H9 (cell line): ENCODE measurements at regions not wholly inside any gene's neighbourhood (a gene's known extent, or its start where the extent isn't known, plus 50 kb on each side); places are given as distances from the start of the nearest gene placed in this dataset.
A peak's percentile ranks its signal among the peaks of the same experiment; 100 is the strongest.

ENCODE experiments used
- DNase-seq: peaks from one replicate; pipeline ENCODE4 v3.0.0-alpha.2; 2017
- H2AFZ ChIP-seq: one replicate; pipeline ENCODE4 v1.6.1; 2013; ENCODE audit warnings: mild to moderate bottlenecking, low read length, control low read depth, moderate library complexity
- H2AK5ac ChIP-seq: 2 replicates; pipeline ENCODE4 v1.6.1; 2013; ENCODE audit warnings: low read length, control low read depth, mixed read lengths; ENCODE audit not compliant: insufficient read length
- H2BK120ac ChIP-seq: one replicate; pipeline ENCODE4 v1.6.1; 2013; ENCODE audit warnings: low read depth, mild to moderate bottlenecking, low read length, control low read depth, inconsistent platforms; ENCODE audit not compliant: poor library complexity, severe bottlenecking
- H2BK12ac ChIP-seq: 2 replicates; pipeline ENCODE4 v1.6.1; 2013; ENCODE audit warnings: low read length, control low read depth, mixed read lengths, low read depth; ENCODE audit not compliant: insufficient read length
- H2BK15ac ChIP-seq: 2 replicates; pipeline ENCODE4 v1.6.1; 2013; ENCODE audit warnings: low read depth, low read length, control low read depth
- H2BK20ac ChIP-seq: one replicate; pipeline ENCODE4 v1.6.1; 2013; ENCODE audit warnings: low read depth, mild to moderate bottlenecking, low read length, control low read depth, inconsistent platforms; ENCODE audit not compliant: poor library complexity, severe bottlenecking
- H2BK5ac ChIP-seq: 2 replicates; pipeline ENCODE4 v1.6.1; 2013; ENCODE audit warnings: low read length, control low read depth, mixed read lengths; ENCODE audit not compliant: insufficient read length
- H3K14ac ChIP-seq: 2 replicates; pipeline ENCODE4 v1.6.1; 2013; ENCODE audit warnings: low read length, control low read depth; ENCODE audit not compliant: insufficient read depth
- H3K18ac ChIP-seq: 2 replicates; pipeline ENCODE4 v1.6.1; 2013; ENCODE audit warnings: low read depth, mild to moderate bottlenecking, mixed read lengths, low read length, control low read depth; ENCODE audit not compliant: insufficient read length
- H3K23ac ChIP-seq: 2 replicates; pipeline ENCODE4 v1.6.1; 2013; ENCODE audit warnings: low read length, control low read depth, mixed read lengths, low read depth; ENCODE audit not compliant: insufficient read length
- H3K23me2 ChIP-seq: 2 replicates; pipeline ENCODE4 v1.6.1; 2013; ENCODE audit warnings: low read depth, mild to moderate bottlenecking, mixed read lengths, low read length, control low read depth; ENCODE audit not compliant: insufficient read length, poor library complexity, severe bottlenecking
- H3K27ac ChIP-seq: 2 replicates; pipeline ENCODE4 v1.5.1; 2013; ENCODE audit warnings: low read length, control low read depth, mixed read lengths, low read depth; ENCODE audit not compliant: insufficient read length
- H3K27me3 ChIP-seq: 2 replicates; pipeline ENCODE4 v1.6.1; 2013; ENCODE audit warnings: low read length, control low read depth, inconsistent platforms; ENCODE audit not compliant: insufficient read depth
- H3K4ac ChIP-seq: 2 replicates; pipeline ENCODE4 v1.6.1; 2013; ENCODE audit warnings: low read depth, mild to moderate bottlenecking, control low read depth, inconsistent platforms, low read length, moderate library complexity
- H3K4me1 ChIP-seq: 2 replicates; pipeline ENCODE4 v1.6.1; 2013; ENCODE audit warnings: low read length, control low read depth, inconsistent platforms; ENCODE audit not compliant: insufficient read depth
- H3K4me2 ChIP-seq: 2 replicates; pipeline ENCODE4 v1.6.1; 2013; ENCODE audit warnings: low read length, control low read depth, mixed read lengths; ENCODE audit not compliant: insufficient read length, insufficient read depth
- H3K56ac ChIP-seq: 2 replicates; pipeline ENCODE4 v1.6.1; 2013; ENCODE audit warnings: low read depth, mild to moderate bottlenecking, mixed read lengths, low read length, control low read depth; ENCODE audit not compliant: insufficient read length
- H3K79me1 ChIP-seq: 2 replicates; pipeline ENCODE4 v1.6.1; 2013; ENCODE audit warnings: low read depth, mild to moderate bottlenecking, moderate library complexity, low read length, control low read depth, inconsistent platforms; ENCODE audit not compliant: insufficient read depth, poor library complexity, severe bottlenecking
- H3K79me2 ChIP-seq: 2 replicates; pipeline ENCODE4 v1.6.1; 2013; ENCODE audit warnings: low read length, control low read depth, inconsistent platforms; ENCODE audit not compliant: insufficient read depth
- H3K9ac ChIP-seq: 2 replicates; pipeline ENCODE4 v1.6.1; 2013; ENCODE audit warnings: low read length, control low read depth, mixed read lengths; ENCODE audit not compliant: insufficient read length; ENCODE audit errors: extremely low read depth
- H3K9me3 ChIP-seq: one replicate; pipeline ENCODE4 v1.6.1; 2013; ENCODE audit warnings: low read depth, low read length, inconsistent platforms; ENCODE audit not compliant: control insufficient read depth
- H3T11ph ChIP-seq: one replicate; pipeline ENCODE4 v1.6.1; 2013; ENCODE audit warnings: mild to moderate bottlenecking, low read length, control low read depth, inconsistent platforms
- H4K20me1 ChIP-seq: one replicate; pipeline ENCODE4 v1.6.1; 2013; ENCODE audit not compliant: control insufficient read depth, insufficient read length, insufficient read depth
- H4K5ac ChIP-seq: 2 replicates; pipeline ENCODE4 v1.6.1; 2013; ENCODE audit warnings: low read depth, mild to moderate bottlenecking, mixed read lengths, low read length, control low read depth; ENCODE audit not compliant: insufficient read length
- H4K8ac ChIP-seq: replicated peaks from 2 replicates; pipeline ENCODE4 v1.6.1; 2013; ENCODE audit warnings: low read length, control low read depth, mixed read lengths, low read depth; ENCODE audit not compliant: insufficient read length
- H4K91ac ChIP-seq: 2 replicates; pipeline ENCODE4 v1.6.1; 2013; ENCODE audit warnings: low read depth, mild to moderate bottlenecking, moderate library complexity, mixed read lengths, low read length, control low read depth; ENCODE audit not compliant: insufficient read length
- H3K27ac Mint-ChIP-seq, 3 experiments: 2 replicates in 2 of 3; 3 replicates in 1 of 3; pipeline ENCODE4 v1.8.0; 2020 to 2021; ENCODE audit warnings: mixed read lengths in 3 of 3, mild to moderate bottlenecking in 1 of 3, moderate library complexity in 1 of 3
- H3K27me3 Mint-ChIP-seq: 2 replicates; pipeline ENCODE4 v1.8.0; 2021; ENCODE audit warnings: low read depth, mild to moderate bottlenecking, moderate library complexity, mixed read lengths
- H3K36me3 Mint-ChIP-seq, 3 experiments: 2 replicates in 2 of 3; 3 replicates in 1 of 3; pipeline ENCODE4 v1.8.0; 2020 to 2021; ENCODE audit warnings: low read depth in 3 of 3, mixed read lengths in 3 of 3; ENCODE audit not compliant: insufficient read depth in 1 of 3
- H3K4me1 Mint-ChIP-seq, 2 experiments: 2 replicates each; pipeline ENCODE4 v1.8.0; 2020; ENCODE audit warnings: mixed read lengths in 2 of 2
- H3K4me3 Mint-ChIP-seq, 2 experiments: 2 replicates in 1 of 2; 3 replicates in 1 of 2; pipeline ENCODE4 v1.8.0; 2020 to 2021; ENCODE audit warnings: mild to moderate bottlenecking in 2 of 2, mixed read lengths in 2 of 2, moderate library complexity in 1 of 2
- H3K9me3 Mint-ChIP-seq, 2 experiments: 2 replicates in 1 of 2; 3 replicates in 1 of 2; pipeline ENCODE4 v1.8.0; 2020; ENCODE audit warnings: mild to moderate bottlenecking in 2 of 2, mixed read lengths in 2 of 2, moderate library complexity in 1 of 2
- CTCF ChIP-seq: fragments of 200-600 bp; sonication (generic); conservative IDR thresholded peaks from 3 replicates; pipeline ENCODE4 v1.8.0; 2021; ENCODE audit warnings: antibody characterized with exemption, mild to moderate bottlenecking
- WGBS: extraction: QIAGEN DNeasy Blood & Tissue Kit; methylation state at CpG from one replicate; pipeline ENCODE4 v1.1.7; 2013; ENCODE audit warnings: missing lambda C conversion rate, low lambda C conversion rate, mixed read lengths; ENCODE audit not compliant: insufficient read length; ENCODE audit errors: extremely low coverage; 5-methylcytosine and 5-hydroxymethylcytosine counted together

- Histone ChIP-seq H2BK20ac (no peak overlapping the region), H3K79me2 (no peaks in the 10 kb centered on the region), H2BK5ac (no peak overlapping the region), H3K23me2 (no peaks in the 10 kb centered on the region), H3K18ac (no peak overlapping the region), H3K9ac (no peak overlapping the region), H3K27ac (no peak overlapping the region), H2AK5ac (no peak overlapping the region), H3K4me1 (peaks cover 14% of the 10 kb centered on the region), H3K79me1 (no peaks in the 10 kb centered on the region), H4K8ac (no peak overlapping the region), H3K23ac (no peak overlapping the region), H2AFZ (no peak overlapping the region), H4K5ac (no peak overlapping the region), H2BK120ac (no peak overlapping the region), H3K56ac (no peak overlapping the region), H3K27me3 (no peaks in the 10 kb centered on the region; the same call in 1 of the 2 replicates), H4K91ac (no peak overlapping the region), H3K4ac (no peak overlapping the region), H3K14ac (no peak overlapping the region), H2BK15ac (no peak overlapping the region), H3T11ph (no peak overlapping the region), H4K20me1 (no peaks in the 10 kb centered on the region), H3K4me2 (no peak overlapping the region), H3K9me3 (no peaks in the 10 kb centered on the region), H2BK12ac (no peak overlapping the region)
- H3K27ac Mint-ChIP-seq: peak overlapping the region in 1 of 3 experiments; percentile 60; a peak in 1 of 7 replicates
- H3K9me3 Mint-ChIP-seq: peaks cover 0 to 6% of the 10 kb centered on the region in 2 experiments; a peak in 3 of 5 replicates
- H3K27me3 Mint-ChIP-seq: peaks cover 27% of the 10 kb centered on the region
- no peak for TF ChIP-seq CTCF
- peaks cover 35 to 43% of the 10 kb centered on the region in 2 experiments for H3K4me1 Mint-ChIP-seq
- no peak for DNase-seq
- H3K4me3 Mint-ChIP-seq: no peak overlapping the region
- H3K36me3 Mint-ChIP-seq: no peaks in the 10 kb centered on the region
- no CpG with 5 or more reads among the region's 5 CpGs for WGBS
These were observed 275.8 kb upstream of the CLNK start for GRCh38 chr4:10960389-10960788.
